Ascending aorta (tissue), 2 donors: ENCODE measurements at regions not wholly inside any gene's neighbourhood (a gene's known extent, or its start where the extent isn't known, plus 50 kb on each side); places are given as distances from the start of the nearest gene placed in this dataset.

Experiments
- DNase-seq, 2 donors: peaks; one replicate each; pipeline ENCODE4 v3.0.0-alpha.2; 2019; ENCODE audit warnings: low spot score in 2 of 2
- H3K27ac ChIP-seq, 2 donors: fragments of 200-600 bp; sonication (generic); one replicate each; pipeline ENCODE4 v1.5.1; 2016 to 2017; ENCODE audit warnings: mild to moderate bottlenecking in 1 of 2
- H3K27me3 ChIP-seq: fragments of 200-600 bp; sonication (generic); one replicate; pipeline ENCODE4 v1.5.1; 2017
- H3K36me3 ChIP-seq, 2 donors: fragments of 200-600 bp; sonication (generic); one replicate each; pipeline ENCODE4 v1.5.1; 2016
- H3K4me1 ChIP-seq, 2 donors: fragments of 200-600 bp; sonication (generic); one replicate each; pipeline ENCODE4 v1.5.1; 2016 to 2017; ENCODE audit warnings: mild to moderate bottlenecking in 1 of 2
- H3K4me3 ChIP-seq, 2 donors: fragments of 200-600 bp; sonication (generic); one replicate each; pipeline ENCODE4 v1.5.1; 2016 to 2017; ENCODE audit warnings: mild to moderate bottlenecking in 1 of 2
- H3K9me3 ChIP-seq, 2 donors: fragments of 200-600 bp; sonication (generic); one replicate each; pipeline ENCODE4 v1.5.1; 2016
- intact Hi-C: fragments of 100-400 bp; cut with DNase I; formaldehyde crosslinking; loops from one replicate; pipeline ENCODE4 v1.15.1; 2023
- TF ChIP-seq, protein P1 (sequence below), 3 experiments: fragments of 200-600 bp in 2 of 3; fragments of 450-650 bp in 1 of 3; sonication (generic) in 2 of 3; IDR thresholded peaks; one replicate each; pipeline ENCODE4 v1.5.1; 2016 to 2019; ENCODE audit warnings: antibody characterized with exemption in 3 of 3, mild to moderate bottlenecking in 1 of 3, moderate library complexity in 1 of 3

DNA sequence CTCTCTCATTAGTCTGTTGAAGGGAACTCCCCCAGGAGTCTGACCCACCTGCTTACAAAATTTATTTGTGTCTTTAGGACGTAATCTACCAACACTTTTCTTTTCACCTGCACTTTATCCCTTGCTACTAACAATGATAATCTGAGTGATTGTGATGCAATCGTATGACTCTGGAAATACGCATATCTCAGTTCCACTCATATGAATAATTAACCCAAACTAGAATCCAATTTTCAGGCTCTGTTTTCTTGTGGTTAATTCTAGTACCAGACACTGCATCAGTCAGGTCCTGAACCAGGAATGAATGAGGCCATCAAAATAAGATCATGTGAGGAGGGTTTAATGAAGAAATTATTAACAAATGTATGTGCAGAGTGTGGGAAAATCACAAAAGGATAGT lies 158.4 kb upstream of the SRD5A2 start:
- Histone ChIP-seq H3K36me3 (no peaks in the 10 kb centered on the region), H3K9me3 (no peaks in the 10 kb centered on the region), H3K4me1 (no peaks in the 10 kb centered on the region), H3K27ac (no peak overlapping the region), H3K4me3 (no peak overlapping the region), H3K27me3 (no peaks in the 10 kb centered on the region)
- intact Hi-C loops: no loop called here
- TF ChIP-seq, protein P1, sequence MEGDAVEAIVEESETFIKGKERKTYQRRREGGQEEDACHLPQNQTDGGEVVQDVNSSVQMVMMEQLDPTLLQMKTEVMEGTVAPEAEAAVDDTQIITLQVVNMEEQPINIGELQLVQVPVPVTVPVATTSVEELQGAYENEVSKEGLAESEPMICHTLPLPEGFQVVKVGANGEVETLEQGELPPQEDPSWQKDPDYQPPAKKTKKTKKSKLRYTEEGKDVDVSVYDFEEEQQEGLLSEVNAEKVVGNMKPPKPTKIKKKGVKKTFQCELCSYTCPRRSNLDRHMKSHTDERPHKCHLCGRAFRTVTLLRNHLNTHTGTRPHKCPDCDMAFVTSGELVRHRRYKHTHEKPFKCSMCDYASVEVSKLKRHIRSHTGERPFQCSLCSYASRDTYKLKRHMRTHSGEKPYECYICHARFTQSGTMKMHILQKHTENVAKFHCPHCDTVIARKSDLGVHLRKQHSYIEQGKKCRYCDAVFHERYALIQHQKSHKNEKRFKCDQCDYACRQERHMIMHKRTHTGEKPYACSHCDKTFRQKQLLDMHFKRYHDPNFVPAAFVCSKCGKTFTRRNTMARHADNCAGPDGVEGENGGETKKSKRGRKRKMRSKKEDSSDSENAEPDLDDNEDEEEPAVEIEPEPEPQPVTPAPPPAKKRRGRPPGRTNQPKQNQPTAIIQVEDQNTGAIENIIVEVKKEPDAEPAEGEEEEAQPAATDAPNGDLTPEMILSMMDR (IDR thresholded peaks at IDR 0.05): no peak
- no peak for DNase-seq

DNA sequence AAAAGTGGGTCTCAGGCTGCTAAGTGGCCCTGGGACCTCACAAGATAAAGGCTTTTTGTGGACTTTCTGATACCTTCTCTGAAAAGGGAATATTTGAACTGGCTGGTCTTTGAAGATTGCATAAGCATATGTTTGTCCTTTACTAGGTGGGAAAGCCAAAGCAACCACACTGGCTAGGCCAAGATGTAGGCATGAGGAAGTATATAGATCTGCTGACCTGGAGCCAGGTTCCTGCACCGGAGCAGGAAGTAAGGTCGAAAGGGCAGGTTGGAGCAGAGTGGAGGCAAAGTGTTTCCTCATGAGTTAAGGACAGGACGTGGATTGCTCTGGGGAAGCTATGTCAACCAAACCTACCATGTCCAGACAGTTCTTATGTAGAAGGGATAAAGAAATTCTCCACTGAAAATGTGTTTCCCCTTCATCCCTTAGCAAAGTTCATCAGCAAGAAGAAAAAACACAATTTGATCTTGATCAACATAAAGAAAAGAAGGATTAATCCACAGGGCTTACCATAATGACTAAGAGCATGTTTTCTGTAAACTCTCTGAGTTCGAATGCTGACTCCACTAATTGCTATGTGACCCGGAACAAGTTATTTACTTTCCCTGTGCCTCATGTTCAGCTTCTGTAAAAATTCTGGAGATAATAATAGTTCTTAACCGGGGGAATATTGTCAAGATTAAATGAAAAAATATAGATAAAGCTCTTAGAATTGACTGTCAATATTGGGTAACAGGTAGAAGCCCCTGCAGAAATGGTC lies 156.1 kb upstream of the SRD5A2 start:
- no peak for DNase-seq
- Histone ChIP-seq H3K27me3 (no peaks in the 10 kb centered on the region), H3K4me1 (no peaks in the 10 kb centered on the region), H3K27ac (no peak overlapping the region), H3K4me3 (no peak overlapping the region), H3K36me3 (no peaks in the 10 kb centered on the region), H3K9me3 (no peaks in the 10 kb centered on the region)
- intact Hi-C loops: no loop called here
- TF ChIP-seq, protein P1 (IDR thresholded peaks at IDR 0.05): no peak

DNA sequence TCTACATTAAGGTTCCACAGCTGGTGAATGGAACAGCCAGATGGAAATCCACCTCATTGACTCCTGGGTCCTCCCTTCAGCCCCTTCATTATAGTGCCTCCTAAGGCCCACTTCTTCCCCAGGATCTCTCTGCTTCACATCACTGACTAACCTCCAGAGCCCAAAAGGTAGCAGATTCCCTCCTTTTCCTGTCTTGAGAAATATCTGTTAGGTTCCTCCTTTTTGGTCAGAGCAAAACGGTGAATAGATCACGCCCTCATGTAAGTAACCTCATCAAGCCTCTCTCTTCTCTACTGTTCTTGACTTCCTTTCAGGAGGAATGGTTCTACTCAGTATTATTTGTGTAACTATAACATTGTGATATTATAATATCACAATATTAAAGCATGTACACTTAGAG lies 155.0 kb upstream of the SRD5A2 start:
- H3K36me3 ChIP-seq: no peaks in the 10 kb centered on the region
- no peak overlapping the region for H3K4me3 ChIP-seq
- TF ChIP-seq, protein P1 (IDR thresholded peaks at IDR 0.05): no peak
- no peaks in the 10 kb centered on the region for H3K27me3 ChIP-seq
- peaks cover 0 to 3% of the 10 kb centered on the region in 2 donors for H3K9me3 ChIP-seq
- no peak overlapping the region for H3K27ac ChIP-seq
- intact Hi-C loops: no loop called here
- no peaks in the 10 kb centered on the region for H3K4me1 ChIP-seq
- no peak for DNase-seq

- H3K9me3 ChIP-seq: peaks cover 0 to 3% of the 10 kb centered on the region in 2 donors
- TF ChIP-seq, protein P1 (IDR thresholded peaks at IDR 0.05): no peak
- no peak overlapping the region for H3K4me3 ChIP-seq
- no peaks in the 10 kb centered on the region for H3K27me3 ChIP-seq
- DNase-seq: no peak
- intact Hi-C loops: no loop called here
- no peaks in the 10 kb centered on the region for H3K36me3 ChIP-seq
- no peak overlapping the region for H3K27ac ChIP-seq
- H3K4me1 ChIP-seq: no peaks in the 10 kb centered on the region
These were observed 148.8 kb upstream of the SRD5A2 start for GRCh38 chr2:31729442-31730092.

DNA sequence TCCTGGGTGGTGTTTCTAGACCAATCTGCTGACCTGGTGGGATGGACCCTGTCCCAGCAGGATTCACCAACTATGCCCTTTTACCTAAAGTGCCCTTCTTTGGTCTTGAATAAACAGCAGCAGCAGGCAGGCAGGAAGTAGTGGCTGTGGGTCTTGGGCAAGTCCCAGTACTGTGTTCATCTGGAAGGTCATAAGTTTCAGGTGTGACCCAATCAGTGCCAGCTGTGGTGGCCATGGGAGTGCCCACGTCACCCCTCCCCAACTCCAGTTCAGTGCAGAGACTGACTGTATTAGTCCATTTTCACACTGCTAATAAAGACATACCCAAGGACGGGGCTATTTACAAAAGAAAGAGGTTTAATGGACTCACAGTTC lies 148.3 kb upstream of the SRD5A2 start:
- H3K27ac ChIP-seq: no peak overlapping the region
- intact Hi-C loops: no loop called here
- TF ChIP-seq, protein P1 (IDR thresholded peaks at IDR 0.05): no peak
- H3K4me3 ChIP-seq: no peak overlapping the region
- no peaks in the 10 kb centered on the region for H3K4me1 ChIP-seq
- no peaks in the 10 kb centered on the region for H3K36me3 ChIP-seq
- peaks cover 0 to 3% of the 10 kb centered on the region in 2 donors for H3K9me3 ChIP-seq
- DNase-seq: no peak
- no peaks in the 10 kb centered on the region for H3K27me3 ChIP-seq
